Erythroblast (primary cell): ENCODE measurements at regions not wholly inside any gene's neighbourhood (a gene's known extent, or its start where the extent isn't known, plus 50 kb on each side); places are given as distances from the start of the nearest gene placed in this dataset.

Experiments
- GATA1 ChIP-seq: IDR thresholded peaks from 2 replicates; pipeline ENCODE4 v1.6.1; 2011; ENCODE audit warnings: low read depth, mild to moderate bottlenecking, control low read depth, low read length, moderate library complexity
- POLR2A ChIP-seq: IDR thresholded peaks from 2 replicates; pipeline ENCODE4 v1.6.1; 2011; ENCODE audit warnings: mild to moderate bottlenecking, low read length

DNA sequence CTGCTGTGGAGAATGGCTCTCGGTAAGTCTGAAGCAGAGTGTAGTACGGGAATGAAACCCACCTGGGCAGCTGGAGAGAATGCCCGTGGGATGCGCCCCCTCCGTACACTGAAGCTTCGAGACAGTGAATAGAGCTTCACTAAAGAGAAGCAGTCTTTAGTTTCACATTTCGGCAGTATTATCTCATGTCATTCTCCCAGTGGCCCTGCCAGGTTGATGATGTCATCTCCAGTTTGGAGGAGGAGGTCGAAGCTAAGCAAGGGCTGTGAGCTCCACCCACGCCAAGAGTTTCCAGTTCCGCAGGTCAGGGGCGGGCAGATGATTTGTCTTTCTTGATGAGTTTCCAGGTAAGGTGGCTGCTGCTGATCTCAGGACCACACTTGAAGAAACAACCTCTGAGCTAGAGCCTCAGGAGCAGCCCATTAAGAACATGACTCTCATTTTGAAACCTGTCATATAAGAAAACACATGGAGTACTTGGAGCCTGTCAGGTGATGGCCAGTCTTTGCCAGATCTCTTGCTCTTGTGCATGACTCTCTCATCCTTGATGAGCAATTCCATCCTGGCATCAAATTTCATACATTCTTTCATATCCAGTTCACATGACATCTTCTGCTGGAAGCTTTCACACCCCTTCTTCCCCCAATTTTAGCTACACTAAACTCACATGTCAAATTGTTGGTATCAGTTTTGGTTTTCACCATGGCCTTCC is 475.0 kb downstream of the RNF144A start:
- TF ChIP-seq POLR2A (no peak), GATA1 (no peak)
